T-cell (primary cell): ENCODE measurements at regions not wholly inside any gene's neighbourhood (a gene's known extent, or its start where the extent isn't known, plus 50 kb on each side); places are given as distances from the start of the nearest gene placed in this dataset.

Experiments
- ATAC-seq, 4 experiments: fragments of 200-7000 bp in 3 of 4; fragments of 150-1000 bp in 1 of 4; cut with Tn5 transposase; replicated peaks in 1 of 4; 1 replicate in 3 of 4; 2 replicates in 1 of 4; pipeline ENCODE4 v1.10.0; 2021; ENCODE audit warnings: moderate library complexity in 3 of 4, mild to moderate bottlenecking in 2 of 4, moderate number of reproducible peaks in 1 of 4
- CTCF ChIA-PET, 2 donors: fragments of 300-600 bp; sonication (Branson Sonifier 250); formaldehyde crosslinking; loops; one replicate each; lab custom pipeline; 2022; ENCODE audit warnings: antibody characterized with exemption in 2 of 2; lab: Charles Lee
- POLR2A ChIA-PET, 2 donors: fragments of 300-600 bp; sonication (Branson Sonifier 250); formaldehyde crosslinking; loops; one replicate each; lab custom pipeline; 2022; ENCODE audit warnings: antibody characterized with exemption in 2 of 2; lab: Charles Lee
- DNase-seq, 35 experiments: peaks; one replicate each; pipeline versions ENCODE4 v3.0.0 to v3.0.0-alpha.2; 2013 to 2023
- H3K27ac ChIP-seq: one replicate; pipeline ENCODE4 v1.5.1; 2013; ENCODE audit warnings: low read length
- H3K27me3 ChIP-seq, 2 experiments: replicated peaks in 1 of 2; 1 replicate in 1 of 2; 2 replicates in 1 of 2; pipeline versions ENCODE4 v1.6.1 to v1.7.0; 2013; ENCODE audit warnings: low read length in 1 of 2, mixed read lengths in 1 of 2; ENCODE audit not compliant: control insufficient read depth in 2 of 2, insufficient read depth in 2 of 2; ENCODE audit errors: extremely low read depth in 1 of 2
- H3K36me3 ChIP-seq, 2 donors: 1 replicate in 1 of 2; 2 replicates in 1 of 2; pipeline versions ENCODE4 v1.6.1 to v1.7.0; 2013; ENCODE audit warnings: low read length in 1 of 2; ENCODE audit not compliant: control insufficient read depth in 2 of 2, insufficient read depth in 1 of 2; ENCODE audit errors: extremely low read depth in 1 of 2
- H3K4me1 ChIP-seq, 2 experiments: 1 replicate in 1 of 2; 2 replicates in 1 of 2; pipeline versions ENCODE4 v1.6.1 to v1.7.0; 2013; ENCODE audit warnings: low read length in 2 of 2, mixed read lengths in 1 of 2; ENCODE audit not compliant: insufficient read depth in 2 of 2, control insufficient read depth in 1 of 2; ENCODE audit errors: extremely low read depth in 1 of 2
- H3K4me3 ChIP-seq, 2 donors: 1 replicate in 1 of 2; 2 replicates in 1 of 2; pipeline versions ENCODE4 v1.5.1 to v1.7.0; 2013; ENCODE audit warnings: mild to moderate bottlenecking in 2 of 2, low read length in 1 of 2, moderate library complexity in 1 of 2; ENCODE audit not compliant: control insufficient read depth in 1 of 2; ENCODE audit errors: extremely low read depth in 1 of 2
- H3K9me3 ChIP-seq: 2 replicates; pipeline ENCODE4 v1.7.0; 2013
- H3K27ac Mint-ChIP-seq, 2 donors: one replicate each; pipeline ENCODE4 v1.8.0; 2020 to 2021; ENCODE audit warnings: mild to moderate bottlenecking in 2 of 2, mixed read lengths in 2 of 2
- H3K27me3 Mint-ChIP-seq, 2 donors: one replicate each; pipeline ENCODE4 v1.8.0; 2021 to 2022; ENCODE audit warnings: mixed read lengths in 2 of 2
- H3K36me3 Mint-ChIP-seq: one replicate; pipeline ENCODE4 v1.8.0; 2021; ENCODE audit warnings: mixed read lengths
- H3K4me1 Mint-ChIP-seq, 3 donors: one replicate each; pipeline ENCODE4 v1.8.0; 2020 to 2022; ENCODE audit warnings: mixed read lengths in 3 of 3, mild to moderate bottlenecking in 1 of 3
- H3K4me3 Mint-ChIP-seq, 3 donors: one replicate each; pipeline ENCODE4 v1.8.0; 2020 to 2022; ENCODE audit warnings: mild to moderate bottlenecking in 3 of 3, mixed read lengths in 3 of 3, moderate library complexity in 3 of 3
- H3K9me3 Mint-ChIP-seq, 3 donors: one replicate each; pipeline ENCODE4 v1.8.0; 2020 to 2022; ENCODE audit warnings: mixed read lengths in 3 of 3
- WGBS: methylation state at CpG from one replicate; pipeline ENCODE4 v1.1.5; 2013; ENCODE audit warnings: missing lambda C conversion rate; ENCODE audit not compliant: insufficient coverage; 5-methylcytosine and 5-hydroxymethylcytosine counted together

DNA sequence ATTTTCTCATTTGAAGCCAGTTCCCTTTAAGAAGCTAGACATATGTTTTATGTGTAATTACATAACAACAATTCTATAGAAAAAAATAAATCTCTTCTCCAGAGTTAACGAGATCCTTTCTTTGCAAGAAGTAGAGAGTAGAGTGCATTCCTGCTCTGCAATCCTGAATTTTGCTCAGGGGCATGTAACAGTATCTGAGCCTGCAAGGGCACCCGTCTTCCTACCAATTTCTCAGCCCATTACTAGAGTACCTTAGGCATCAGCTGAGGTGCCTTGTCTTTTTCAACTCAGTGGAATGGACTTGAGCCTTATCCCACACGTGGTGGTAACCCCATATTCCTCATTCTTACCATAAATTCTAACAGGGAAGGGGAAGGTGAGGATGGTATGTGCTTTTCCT lies 205.9 kb downstream of the IKZF2 start:
- ChIA-PET POLR2A (no interaction called here), CTCF (no interaction called here)
- Mint-ChIP-seq H3K27me3 (no peaks in the 10 kb centered on the region), H3K27ac (no peak overlapping the region), H3K9me3 (no peaks in the 10 kb centered on the region), H3K4me1 (no peaks in the 10 kb centered on the region), H3K4me3 (no peak overlapping the region), H3K36me3 (no peaks in the 10 kb centered on the region)
- no peaks in the 10 kb centered on the region for H3K4me1 ChIP-seq
- H3K27ac ChIP-seq = no peak overlapping the region
- no peaks in the 10 kb centered on the region for H3K27me3 ChIP-seq
- no peaks in the 10 kb centered on the region for H3K36me3 ChIP-seq
- H3K9me3 ChIP-seq = no peaks in the 10 kb centered on the region
- WGBS = 83% methylated on average over 1 of the region's 3 CpGs
- DNase-seq (no peak), ATAC-seq (no peak)
- H3K4me3 ChIP-seq = no peak overlapping the region

DNA sequence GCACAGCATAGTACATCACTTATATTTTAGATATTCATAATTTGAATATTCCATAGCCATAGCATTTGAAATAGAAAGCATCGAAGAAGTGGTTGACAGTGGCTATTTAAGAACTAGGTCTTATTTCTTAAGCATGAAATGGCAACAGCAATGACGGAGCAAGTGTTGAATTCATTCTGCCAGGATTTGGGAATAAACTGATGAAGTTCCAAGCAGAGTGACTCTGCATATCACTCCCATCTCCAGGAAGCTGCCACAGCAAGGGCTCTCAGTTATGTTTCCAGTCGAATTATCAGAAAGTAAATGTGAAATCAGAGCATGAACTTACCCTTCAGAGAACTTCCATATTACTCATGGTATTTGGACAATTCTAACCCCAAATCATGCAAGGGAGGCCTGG lies 208.1 kb downstream of the IKZF2 start:
- H3K27ac Mint-ChIP-seq = no peak overlapping the region
- ATAC-seq = no peak
- no peak for DNase-seq
- no peaks in the 10 kb centered on the region for H3K36me3 Mint-ChIP-seq
- Histone ChIP-seq H3K27ac (no peak overlapping the region), H3K27me3 (no peaks in the 10 kb centered on the region), H3K4me3 (no peak overlapping the region), H3K36me3 (peaks cover 0 to 2% of the 10 kb centered on the region in 2 donors), H3K9me3 (no peaks in the 10 kb centered on the region), H3K4me1 (no peaks in the 10 kb centered on the region)
- peaks cover 0 to under 1% (median 0%) of the 10 kb centered on the region in 3 donors for H3K9me3 Mint-ChIP-seq
- POLR2A ChIA-PET = no interaction called here
- no peaks in the 10 kb centered on the region for H3K4me1 Mint-ChIP-seq
- no peaks in the 10 kb centered on the region for H3K27me3 Mint-ChIP-seq
- WGBS = no CpG with 5 or more reads among the region's 3 CpGs
- H3K4me3 Mint-ChIP-seq = no peak overlapping the region
- CTCF ChIA-PET = no interaction called here

DNA sequence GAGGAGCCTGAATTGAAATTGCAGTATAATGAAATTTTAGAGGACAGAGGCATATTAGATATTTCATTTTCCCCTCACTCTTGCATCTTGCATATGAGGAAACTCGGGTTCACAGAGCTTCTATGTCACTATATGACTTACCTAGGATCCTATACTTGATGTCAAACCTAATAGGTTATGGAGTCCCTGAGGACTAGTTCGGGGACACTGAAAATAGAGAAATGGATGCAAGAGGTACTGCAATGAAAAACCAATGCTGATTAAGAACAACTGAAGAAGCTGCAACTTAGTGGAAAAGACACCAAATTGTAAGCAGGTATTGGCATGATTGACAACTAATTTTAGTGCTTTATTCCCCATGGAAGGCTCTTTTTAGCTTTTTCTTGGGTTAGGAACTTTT lies 210.1 kb downstream of the IKZF2 start:
- ATAC-seq (no peak), DNase-seq (no peak)
- H3K27ac Mint-ChIP-seq = no peak overlapping the region
- ChIA-PET CTCF (no interaction called here), POLR2A (no interaction called here)
- Histone ChIP-seq H3K36me3 (peaks cover 0 to 7% of the 10 kb centered on the region in 2 donors), H3K4me1 (no peaks in the 10 kb centered on the region), H3K27ac (no peak overlapping the region), H3K27me3 (no peaks in the 10 kb centered on the region), H3K9me3 (no peaks in the 10 kb centered on the region), H3K4me3 (no peak overlapping the region)
- H3K9me3 Mint-ChIP-seq = peaks cover 0 to 3% (median 0%) of the 10 kb centered on the region in 3 donors
- 60% methylated on average over 1 of the region's 2 CpGs for WGBS
- H3K36me3 Mint-ChIP-seq = no peaks in the 10 kb centered on the region
- H3K4me1 Mint-ChIP-seq = no peaks in the 10 kb centered on the region
- peaks cover 0 to 1% of the 10 kb centered on the region in 2 donors for H3K27me3 Mint-ChIP-seq
- no peak overlapping the region for H3K4me3 Mint-ChIP-seq

DNA sequence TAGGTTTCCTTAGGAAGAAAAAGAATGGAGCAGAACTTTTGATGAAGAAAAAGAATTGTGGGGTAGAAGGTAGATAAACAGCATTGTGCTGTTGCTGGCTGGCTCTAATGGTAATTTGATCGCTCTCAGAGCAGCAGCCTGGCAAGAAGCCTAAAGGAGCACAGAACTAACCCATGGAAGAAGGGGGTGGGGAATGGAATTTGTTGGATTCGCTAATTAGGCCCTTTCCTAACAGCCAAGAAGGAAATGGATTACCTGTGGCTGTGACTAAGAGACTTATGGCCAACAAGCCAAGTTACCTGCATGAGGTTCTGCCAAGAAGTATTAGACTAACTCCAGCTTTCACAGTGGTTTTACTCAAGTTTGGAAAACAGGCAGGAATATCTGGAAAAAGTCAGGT lies 210.6 kb downstream of the IKZF2 start:
- Mint-ChIP-seq H3K36me3 (no peaks in the 10 kb centered on the region), H3K4me3 (no peak overlapping the region), H3K4me1 (no peaks in the 10 kb centered on the region), H3K27me3 (peaks cover 0 to 1% of the 10 kb centered on the region in 2 donors), H3K9me3 (peaks cover 0 to 3% (median 0%) of the 10 kb centered on the region in 3 donors), H3K27ac (no peak overlapping the region)
- WGBS = no CpG with 5 or more reads among the region's 2 CpGs
- POLR2A ChIA-PET = no interaction called here
- Histone ChIP-seq H3K9me3 (no peaks in the 10 kb centered on the region), H3K27me3 (no peaks in the 10 kb centered on the region), H3K4me3 (no peak overlapping the region), H3K36me3 (peaks cover 0 to 7% of the 10 kb centered on the region in 2 donors), H3K4me1 (no peaks in the 10 kb centered on the region), H3K27ac (no peak overlapping the region)
- CTCF ChIA-PET = no interaction called here
- no peak for DNase-seq
- no peak for ATAC-seq

DNA sequence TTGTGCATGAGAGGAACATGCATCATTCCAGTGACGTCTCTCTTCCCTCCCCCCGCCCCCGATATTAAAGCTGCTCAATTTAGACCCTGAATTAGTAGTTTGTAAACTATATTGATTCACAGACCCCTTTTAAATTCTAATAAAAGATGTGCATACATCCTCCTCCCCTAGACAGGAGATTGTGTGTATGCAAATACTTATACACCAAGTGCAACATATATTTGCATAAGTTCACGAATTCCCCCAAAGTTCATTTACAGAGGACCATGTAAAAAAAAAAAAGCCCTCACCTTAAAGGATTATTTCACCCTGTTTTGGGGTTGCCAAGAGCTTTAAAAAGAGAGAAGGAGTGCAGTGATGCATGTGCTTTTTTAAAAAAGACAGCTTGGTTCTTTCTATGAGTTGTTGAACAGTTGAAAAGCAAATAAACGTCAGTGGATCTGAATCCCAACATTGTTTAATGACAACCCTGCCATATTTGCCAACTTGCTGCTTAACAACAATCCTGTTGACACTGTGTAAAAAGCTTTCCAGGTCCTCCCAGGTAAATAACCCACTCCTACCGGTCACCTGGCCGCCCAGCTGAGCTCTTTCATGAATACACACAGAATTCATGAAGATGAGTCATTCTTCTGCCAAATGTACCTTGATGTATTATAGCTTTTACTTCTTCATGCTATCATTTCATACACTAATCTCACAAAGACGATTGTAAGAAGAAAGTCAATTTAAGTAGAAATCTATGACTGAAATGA lies 211.5 kb downstream of the IKZF2 start:
- H3K27me3 Mint-ChIP-seq = peaks cover 0 to 1% of the 10 kb centered on the region in 2 donors
- no peaks in the 10 kb centered on the region for H3K36me3 Mint-ChIP-seq
- POLR2A ChIA-PET = no interaction called here

DNA sequence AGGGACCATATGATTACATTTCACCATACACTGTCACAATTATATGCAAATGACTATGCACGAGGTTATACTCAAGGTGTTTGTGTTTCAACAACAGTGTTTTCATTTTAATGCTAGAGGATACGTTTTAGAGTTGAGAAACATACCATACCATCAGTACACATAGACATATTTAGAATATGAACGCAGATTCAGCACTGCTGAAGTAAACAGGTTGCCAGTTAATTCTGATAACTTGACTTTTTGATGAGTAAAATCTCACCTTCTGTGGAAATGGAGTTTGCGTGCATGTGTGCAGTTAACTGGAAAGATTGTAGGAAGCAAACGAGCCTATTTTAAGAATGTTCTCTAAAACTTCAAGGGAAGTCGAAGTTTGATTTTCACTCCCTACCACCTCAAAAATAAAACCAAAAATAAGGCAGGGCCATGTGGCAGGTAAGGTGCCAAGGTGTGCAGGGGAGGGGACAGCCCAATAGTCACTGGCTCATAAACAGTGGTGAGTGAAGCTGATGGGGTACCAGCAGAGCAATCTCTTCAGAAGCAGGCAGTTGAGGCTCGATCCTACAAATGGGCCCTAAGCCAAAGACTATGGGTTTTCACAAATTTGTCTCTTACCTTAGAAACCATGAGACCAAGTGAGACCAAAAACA lies 213.1 kb downstream of the IKZF2 start:
- peaks cover 0 to 1% of the 10 kb centered on the region in 2 donors for H3K27me3 Mint-ChIP-seq

More for the DNA sequence above, 211.5 kb downstream of the IKZF2 start:
- Mint-ChIP-seq H3K27ac (no peak overlapping the region), H3K4me1 (no peaks in the 10 kb centered on the region), H3K9me3 (peaks cover 0 to 3% (median 0%) of the 10 kb centered on the region in 3 donors), H3K4me3 (no peak overlapping the region)
- DNase-seq (no peak), ATAC-seq (no peak)
- Histone ChIP-seq H3K36me3 (peaks cover 0 to 9% of the 10 kb centered on the region in 2 donors), H3K4me3 (no peak overlapping the region), H3K4me1 (no peaks in the 10 kb centered on the region), H3K9me3 (no peaks in the 10 kb centered on the region), H3K27me3 (no peaks in the 10 kb centered on the region), H3K27ac (no peak overlapping the region)
- CTCF ChIA-PET = interaction anchor here (0.6 kb wide), 3 partner anchors 12 to 89 kb away, joined by 3 to 5 read pairs (median 4); no protein-coding TSS in a partner anchor
- no CpG with 5 or more reads among the region's 8 CpGs for WGBS

More for the DNA sequence above, 213.1 kb downstream of the IKZF2 start:
- no peak for DNase-seq
- Histone ChIP-seq H3K9me3 (no peaks in the 10 kb centered on the region), H3K27ac (no peak overlapping the region), H3K4me1 (no peaks in the 10 kb centered on the region), H3K27me3 (no peaks in the 10 kb centered on the region), H3K4me3 (no peak overlapping the region), H3K36me3 (peaks cover 0 to 12% of the 10 kb centered on the region in 2 donors)
- CTCF ChIA-PET = no interaction called here
- Mint-ChIP-seq H3K4me3 (no peak overlapping the region), H3K27ac (no peak overlapping the region), H3K36me3 (no peaks in the 10 kb centered on the region), H3K9me3 (peaks cover 0 to 3% (median 0%) of the 10 kb centered on the region in 3 donors), H3K4me1 (no peaks in the 10 kb centered on the region)
- ATAC-seq = no peak
- WGBS = no CpG with 5 or more reads among the region's 7 CpGs
- POLR2A ChIA-PET = no interaction called here
